NCI-H1436 (cell line): ENCODE measurements at regions not wholly inside any gene's neighbourhood (a gene's known extent, or its start where the extent isn't known, plus 50 kb on each side); places are given as distances from the start of the nearest gene placed in this dataset.

Experiments
- DNase-seq: peaks from one replicate; lab custom pipeline; 2025; lab: John Stamatoyannopoulos, UW

DNA sequence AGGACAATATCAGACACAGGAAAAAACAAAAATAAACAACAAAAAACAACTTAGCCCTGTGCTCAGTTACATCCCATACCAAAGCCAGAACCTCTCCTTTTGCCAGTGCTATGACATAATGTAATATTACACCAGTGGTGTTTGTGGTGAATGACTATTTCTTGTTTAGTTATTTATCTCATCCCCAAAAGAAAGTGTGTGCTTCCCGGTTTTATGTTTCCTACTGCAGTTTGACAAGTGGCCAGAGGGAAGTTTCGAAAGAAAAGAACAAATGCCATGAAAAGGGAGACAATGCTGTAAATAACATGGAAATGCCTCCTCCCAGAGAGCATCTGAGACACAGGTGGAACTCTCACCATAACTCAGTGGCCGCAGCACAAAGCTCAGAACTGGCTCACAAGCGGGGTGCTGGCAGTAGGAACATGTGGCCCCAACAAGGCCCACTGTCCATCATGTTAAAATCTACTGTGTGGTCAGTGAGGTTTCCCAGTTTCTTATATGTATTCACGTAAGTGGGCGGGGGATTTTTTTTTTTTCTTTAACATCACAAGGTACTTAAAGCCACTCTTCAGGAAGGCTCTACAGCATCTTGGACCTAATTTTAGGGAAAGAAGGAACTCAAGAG lies 158.2 kb downstream of the BARHL2 start:
- DNase-seq: no peak

DNA sequence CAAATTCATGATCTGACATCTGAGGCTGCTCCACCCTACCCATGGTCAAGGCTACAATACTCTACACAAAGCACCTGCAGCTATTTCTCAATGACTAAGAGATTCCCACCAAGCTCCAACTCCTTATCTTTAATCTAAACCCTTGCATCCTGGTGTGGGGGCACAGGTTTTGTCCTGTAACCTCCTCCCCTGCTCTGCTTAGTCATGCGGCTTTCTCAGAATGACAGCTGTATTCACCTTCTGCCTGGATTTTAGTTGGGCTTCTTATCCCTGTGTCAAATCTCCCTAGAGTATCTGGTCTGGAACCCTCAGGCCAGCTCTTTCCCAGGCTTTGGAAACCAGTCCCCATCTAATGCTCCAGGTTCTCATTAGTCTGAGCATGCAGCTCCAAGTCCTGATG lies 159.0 kb downstream of the BARHL2 start:
- no peak for DNase-seq

GRCh38 chr1:90557706-90558105 lies 159.4 kb downstream of the BARHL2 start:
- no peak for DNase-seq

GRCh38 chr1:90550626-90551406 lies 166.3 kb downstream of the BARHL2 start:
- DNase-seq: no peak

- DNase-seq: no peak
Observed at GRCh38 chr1:90544356-90544755, 172.7 kb downstream of the BARHL2 start.

GRCh38 chr1:90537606-90538362 lies 179.3 kb downstream of the BARHL2 start:
- no peak for DNase-seq

GRCh38 chr1:90534663-90535295 lies 182.3 kb downstream of the BARHL2 start:
- no peak for DNase-seq

DNA sequence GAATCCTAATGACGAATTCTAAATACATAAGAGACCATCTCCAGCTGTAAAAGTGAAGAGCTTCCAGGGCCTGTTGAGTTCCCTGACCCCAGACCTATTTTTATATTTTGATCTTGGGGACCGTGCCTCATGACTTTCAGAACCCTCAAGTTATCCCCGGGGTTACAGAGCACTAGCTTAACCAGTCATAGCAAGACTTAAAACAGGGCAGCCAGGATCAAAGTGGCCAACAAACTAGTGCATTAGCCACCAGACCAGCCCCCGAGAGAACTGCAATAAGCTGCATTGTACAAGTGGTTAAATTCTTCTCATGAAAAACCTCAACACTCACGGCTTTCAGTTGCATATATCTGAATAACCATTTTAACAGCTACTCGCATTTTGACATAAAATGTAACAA lies 183.0 kb downstream of the BARHL2 start:
- no peak for DNase-seq

- DNase-seq: no peak
Observed at GRCh38 chr1:90526954-90527353, 190.1 kb downstream of the BARHL2 start.

- no peak for DNase-seq
Observed at GRCh38 chr1:90522432-90522831, 194.7 kb downstream of the BARHL2 start.

DNA sequence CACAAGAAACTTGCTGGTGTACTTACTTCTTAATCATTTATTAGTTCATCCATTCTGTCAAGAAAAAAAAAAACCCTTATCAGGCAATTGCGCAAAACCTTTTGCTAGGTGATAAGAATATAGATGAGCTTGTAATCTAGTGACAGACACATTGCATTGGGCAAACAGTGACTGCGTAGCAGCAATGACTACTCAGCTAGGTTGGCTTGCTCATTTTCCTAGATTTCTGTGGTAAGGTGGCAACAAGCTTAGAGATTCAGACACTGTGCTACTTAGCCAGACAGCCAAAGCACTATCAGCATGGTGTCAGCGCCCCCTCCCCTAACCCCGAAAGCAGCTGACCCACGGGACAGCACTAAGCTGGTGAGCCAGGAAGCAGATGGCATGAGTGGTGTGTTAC lies 203.1 kb downstream of the BARHL2 start:
- no peak for DNase-seq

GRCh38 chr1:90512441-90512840 lies 204.7 kb downstream of the BARHL2 start:
- DNase-seq: no peak

DNA sequence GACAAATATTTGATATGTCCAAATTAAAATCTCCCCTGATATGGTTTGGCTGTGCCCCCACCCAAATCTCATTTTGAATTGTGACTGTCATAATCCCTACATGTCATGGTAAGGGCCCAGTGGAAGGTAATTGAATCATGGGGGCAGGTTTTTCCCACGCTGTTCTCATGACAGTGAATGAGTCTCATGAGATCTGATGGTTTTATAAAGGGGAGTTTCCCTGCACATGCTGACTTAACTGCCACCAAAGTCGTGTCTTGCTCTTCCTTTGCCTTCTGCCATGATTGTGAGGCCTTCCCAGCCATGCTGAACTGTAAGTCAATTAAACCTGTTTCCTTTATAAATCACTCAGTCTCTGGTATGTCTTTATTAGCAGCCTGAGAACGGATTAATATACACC lies 207.0 kb downstream of the BARHL2 start:
- DNase-seq: no peak

GRCh38 chr1:90509225-90510048 lies 207.7 kb downstream of the BARHL2 start:
- no peak for DNase-seq

DNA sequence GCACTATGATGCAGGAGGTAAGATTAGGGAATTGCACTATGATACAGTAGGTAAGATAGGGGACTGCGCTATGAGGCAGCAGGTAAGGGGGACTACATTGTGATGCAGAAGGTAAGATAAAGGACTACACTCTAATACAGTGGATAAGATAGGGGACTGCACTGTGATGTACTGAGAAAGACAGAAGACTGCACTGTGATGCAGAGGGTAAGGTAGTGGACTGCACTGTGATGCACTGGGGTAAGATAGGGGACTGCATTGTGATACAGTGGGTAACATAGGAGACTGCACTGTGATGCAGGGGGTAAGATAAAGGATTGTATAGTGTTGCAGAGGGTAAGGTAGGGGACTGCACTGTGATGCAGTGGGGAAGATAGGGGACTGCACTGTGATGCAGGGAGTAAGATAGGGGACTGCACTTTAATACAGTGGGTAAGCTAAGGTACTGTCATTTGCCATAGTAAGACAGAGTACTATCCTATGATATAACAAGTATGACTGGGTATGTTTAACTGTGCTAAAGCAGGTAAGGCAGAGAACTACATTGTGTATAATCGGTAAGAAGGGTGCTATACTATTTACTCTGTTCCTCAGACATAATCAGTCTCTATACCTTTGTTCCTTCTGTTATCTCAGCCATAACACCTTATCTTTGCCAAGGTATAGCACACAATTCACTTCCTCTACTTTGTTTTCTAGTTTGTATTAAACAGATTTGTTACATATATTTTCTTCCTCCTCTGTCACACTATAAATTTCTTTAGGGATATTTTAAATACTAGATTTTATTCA lies 208.5 kb downstream of the BARHL2 start:
- DNase-seq: no peak

GRCh38 chr1:90507173-90507572 lies 209.9 kb downstream of the BARHL2 start:
- no peak for DNase-seq

DNA sequence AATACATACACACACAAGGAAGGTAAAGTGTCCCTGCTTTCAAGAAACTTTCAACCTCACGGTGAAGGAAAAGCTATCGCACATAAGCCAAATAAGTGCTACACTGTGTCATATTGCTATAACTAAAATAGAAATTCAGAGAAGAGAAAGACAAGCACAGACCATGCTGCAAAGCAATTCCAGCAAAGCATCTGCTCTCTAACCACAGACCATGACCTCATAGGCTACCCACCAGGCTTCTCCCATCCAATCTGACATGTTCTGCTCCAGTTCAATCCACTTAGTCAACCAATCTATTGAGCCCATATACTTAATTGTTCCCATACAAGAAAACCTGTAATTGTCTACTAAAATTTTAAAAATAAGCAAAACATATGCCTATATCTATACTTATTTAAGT lies 211.3 kb downstream of the BARHL2 start:
- no peak for DNase-seq

GRCh38 chr1:90504509-90504908 lies 212.6 kb downstream of the BARHL2 start:
- no peak for DNase-seq

- DNase-seq: no peak
Observed at GRCh38 chr1:90502696-90503095, 214.4 kb downstream of the BARHL2 start.

GRCh38 chr1:90502194-90502593 lies 214.9 kb downstream of the BARHL2 start:
- DNase-seq: no peak

DNA sequence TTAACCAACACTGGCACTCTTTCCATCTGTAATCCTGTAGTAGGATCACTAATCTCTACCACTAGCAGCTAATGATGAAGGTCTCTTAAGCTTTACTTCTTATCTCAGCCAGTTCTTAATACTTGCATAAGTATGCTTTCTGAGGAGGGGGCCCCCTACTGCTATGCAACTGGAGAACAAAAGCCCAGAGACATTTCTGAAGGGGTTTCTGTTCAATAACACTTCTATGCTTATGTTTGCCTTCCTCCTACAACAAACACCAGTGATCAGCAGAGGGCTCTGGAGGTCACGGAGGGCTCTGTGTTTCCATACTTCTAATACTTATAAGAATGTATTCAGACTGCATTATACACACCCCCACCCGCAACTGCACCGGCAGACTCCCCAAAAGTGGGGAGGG lies 215.8 kb downstream of the BARHL2 start:
- no peak for DNase-seq
